ENCODE measurements at regions not wholly inside any gene's neighbourhood (a gene's known extent, or its start where the extent isn't known, plus 50 kb on each side); places are given as distances from the start of the nearest gene placed in this dataset.

DNA sequence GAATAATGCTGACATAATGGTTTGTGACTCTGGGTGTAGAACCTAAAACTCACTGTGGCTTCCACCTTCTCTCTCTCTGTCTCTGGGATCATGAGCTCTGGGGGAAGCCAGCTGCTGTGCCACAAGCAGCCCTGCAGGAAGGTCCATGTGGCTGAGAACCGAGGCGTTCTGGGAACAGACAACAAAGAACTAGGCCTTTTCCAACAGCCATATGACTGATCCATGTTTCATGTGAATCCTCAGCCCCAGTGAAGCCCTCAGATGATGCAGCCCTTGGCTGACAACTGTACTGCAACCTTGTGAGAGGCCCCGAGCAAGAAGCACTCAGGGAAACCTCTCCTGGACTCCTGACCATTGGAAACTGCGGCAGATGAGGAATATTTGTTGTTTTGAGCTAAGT is 56.6 kb downstream of the HLA-G start:
- no peak overlapping the region for H3K4me3 ChIP-seq (ENCODE audit: low read depth, low read length)

DNA sequence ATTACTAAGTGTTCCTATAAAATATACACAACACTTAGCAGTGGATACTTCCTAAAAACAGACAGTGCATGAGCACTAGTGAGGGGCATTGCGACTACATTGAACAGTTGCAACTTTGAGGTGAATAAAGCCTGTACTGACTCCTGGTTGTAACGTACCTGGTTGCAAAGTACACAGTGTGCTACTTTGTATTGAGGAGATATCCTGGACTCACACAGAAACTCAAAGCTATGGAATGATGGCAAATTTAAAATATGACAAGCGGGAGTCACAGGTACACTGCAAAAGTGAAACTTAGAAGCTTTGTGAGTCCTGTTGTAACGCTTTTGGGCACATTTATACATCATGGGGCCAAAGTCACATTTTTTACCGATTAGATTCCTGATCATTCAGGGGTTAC is 55.6 kb upstream of the HLA-A start:
- H3K4me3 ChIP-seq (ENCODE audit: low read depth, low read length): no peak overlapping the region

DNA sequence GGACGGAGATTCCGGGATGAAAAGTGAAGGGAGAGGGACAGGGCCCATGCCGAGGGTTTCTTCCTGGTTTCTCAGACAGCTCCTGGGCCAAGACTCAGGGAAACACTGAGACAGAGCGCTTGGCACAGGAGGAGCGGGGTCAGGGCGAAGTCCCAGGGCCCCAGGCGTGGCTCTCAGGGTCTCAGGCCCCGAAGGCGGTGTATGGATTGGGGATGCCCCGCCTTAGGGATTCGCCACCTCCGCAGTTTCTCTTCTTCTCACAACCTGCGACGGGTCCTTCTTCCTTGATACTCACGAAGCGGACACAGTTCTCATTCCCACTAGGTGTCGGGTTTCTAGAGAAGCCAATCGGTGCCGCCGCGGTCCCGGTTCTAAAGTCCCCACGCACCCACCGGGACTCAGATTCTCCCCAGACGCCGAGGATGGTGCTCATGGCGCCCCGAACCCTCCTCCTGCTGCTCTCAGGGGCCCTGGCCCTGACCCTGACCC is 55.0 kb upstream of the HLA-A start:
- peak overlapping the region; percentile 58 for H3K4me3 ChIP-seq (ENCODE audit: low read depth, low read length)

DNA sequence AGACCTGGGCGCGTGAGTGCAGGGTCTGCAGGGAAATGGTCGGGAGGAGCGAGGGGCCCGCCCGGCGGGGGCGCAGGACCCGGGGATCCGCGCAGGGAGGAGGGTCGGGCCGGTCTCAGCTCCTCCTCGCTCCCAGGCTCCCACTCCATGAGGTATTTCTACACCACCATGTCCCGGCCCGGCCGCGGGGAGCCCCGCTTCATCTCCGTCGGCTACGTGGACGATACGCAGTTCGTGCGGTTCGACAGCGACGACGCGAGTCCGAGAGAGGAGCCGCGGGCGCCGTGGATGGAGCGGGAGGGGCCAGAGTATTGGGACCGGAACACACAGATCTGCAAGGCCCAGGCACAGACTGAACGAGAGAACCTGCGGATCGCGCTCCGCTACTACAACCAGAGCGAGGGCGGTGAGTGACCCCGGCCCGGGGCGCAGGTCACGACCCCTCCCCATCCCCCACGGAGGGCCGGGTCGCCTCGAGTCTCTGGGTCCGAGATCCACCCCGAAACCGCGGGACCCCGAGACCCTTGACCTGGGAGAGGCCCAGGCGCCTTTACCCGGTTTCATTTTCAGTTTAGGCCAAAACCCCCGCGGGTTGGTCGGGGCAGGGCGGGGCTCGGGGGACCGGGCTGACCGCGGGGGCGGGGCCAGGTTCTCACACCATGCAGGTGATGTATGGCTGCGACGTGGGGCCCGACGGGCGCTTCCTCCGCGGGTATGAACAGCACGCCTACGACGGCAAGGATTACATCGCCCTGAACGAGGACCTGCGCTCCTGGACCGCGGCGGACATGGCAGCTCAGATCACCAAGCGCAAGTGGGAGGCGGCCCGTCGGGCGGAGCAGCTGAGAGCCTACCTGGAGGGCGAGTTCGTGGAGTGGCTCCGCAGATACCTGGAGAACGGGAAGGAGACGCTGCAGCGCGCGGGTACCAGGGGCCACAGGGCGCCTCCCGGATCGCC is 54.2 kb upstream of the HLA-A start:
- H3K4me3 ChIP-seq (ENCODE audit: low read depth, low read length): peak overlapping the region; percentile 58

All from iPS-11a (cell line).